Activated T-helper 2 cell treated with anti-CD3 and anti-CD28 coated beads, Interferon-gamma antibody, Interleukin-2, Interleukin-4, amounts not matched to agents 10 μg/mL and 5 μg/mL and 100 μg/mL, durations not matched to agents 14 hours and 24 hours and 36 hours (primary cell): ENCODE measurements at regions not wholly inside any gene's neighbourhood (a gene's known extent, or its start where the extent isn't known, plus 50 kb on each side); places are given as distances from the start of the nearest gene placed in this dataset.
"Not testable (repeated sequence)": the region's sequence is repeated elsewhere in the genome, so short reads cannot be mapped to it uniquely, and the experiment has no call there.

ENCODE experiments used
- DNase-seq: peaks from one replicate; pipeline ENCODE4 v3.0.0; 2021; ENCODE audit warnings: low spot score
- H3K27ac Mint-ChIP-seq: one replicate; pipeline ENCODE4 v1.8.0; 2021; ENCODE audit warnings: mixed read lengths
- H3K27me3 Mint-ChIP-seq: one replicate; pipeline ENCODE4 v1.8.0; 2021; ENCODE audit warnings: low read depth, mixed read lengths
- H3K36me3 Mint-ChIP-seq: one replicate; pipeline ENCODE4 v1.8.0; 2021; ENCODE audit warnings: low read depth, mixed read lengths
- H3K4me1 Mint-ChIP-seq: one replicate; pipeline ENCODE4 v1.8.0; 2021; ENCODE audit warnings: low read depth, mixed read lengths
- H3K4me3 Mint-ChIP-seq: one replicate; pipeline ENCODE4 v1.8.0; 2021; ENCODE audit warnings: low read depth, mild to moderate bottlenecking, moderate library complexity, mixed read lengths
- H3K9me3 Mint-ChIP-seq: one replicate; pipeline ENCODE4 v1.8.0; 2021; ENCODE audit warnings: mixed read lengths
- intact Hi-C: fragments of 100-400 bp; cut with micrococcal nuclease; formaldehyde crosslinking; loops from one replicate; pipeline ENCODE4 v1.15.1; 2023

DNA sequence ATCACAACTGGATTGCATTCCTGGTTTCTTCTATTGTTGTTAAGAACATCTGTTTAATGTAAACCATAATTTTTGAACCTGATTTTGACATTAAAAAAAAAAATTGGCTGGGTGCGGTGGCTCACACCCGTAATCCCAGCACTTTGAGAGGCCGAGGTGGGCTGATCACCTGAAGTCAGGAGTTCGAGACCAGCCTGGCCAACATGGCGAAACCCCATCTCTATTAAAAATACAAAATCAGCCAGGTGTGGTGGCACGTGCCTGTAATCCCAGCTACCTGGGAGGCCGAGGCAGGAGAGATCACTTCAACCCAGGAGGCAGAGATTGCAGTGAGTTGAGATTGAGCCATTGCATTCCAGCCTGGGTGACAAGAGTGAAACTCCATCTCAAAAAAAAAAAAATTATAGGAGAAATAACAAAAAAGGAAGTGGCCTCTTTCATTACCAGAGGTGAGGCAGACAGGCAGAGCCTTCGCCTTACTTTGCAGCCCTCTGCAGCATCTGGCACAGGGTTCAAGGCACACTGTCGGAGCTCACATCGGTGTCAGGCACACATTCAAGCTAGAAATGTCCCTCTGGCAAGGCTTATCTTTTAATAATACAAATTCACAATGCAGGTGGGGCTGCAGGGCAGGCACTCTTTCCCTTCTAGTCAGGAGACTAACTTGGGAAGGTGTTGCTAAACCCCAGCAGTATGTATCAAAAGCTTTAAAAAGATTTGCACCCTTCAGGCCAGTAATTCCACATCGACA, 108.5 kb downstream of the TUBA3C start:
- H3K27ac Mint-ChIP-seq, H3K27me3 Mint-ChIP-seq, H3K36me3 Mint-ChIP-seq, H3K4me1 Mint-ChIP-seq, DNase-seq, H3K4me3 Mint-ChIP-seq, intact Hi-C loops: not testable (repeated sequence)
- peaks cover 12% of the 10 kb centered on the region for H3K9me3 Mint-ChIP-seq

DNA sequence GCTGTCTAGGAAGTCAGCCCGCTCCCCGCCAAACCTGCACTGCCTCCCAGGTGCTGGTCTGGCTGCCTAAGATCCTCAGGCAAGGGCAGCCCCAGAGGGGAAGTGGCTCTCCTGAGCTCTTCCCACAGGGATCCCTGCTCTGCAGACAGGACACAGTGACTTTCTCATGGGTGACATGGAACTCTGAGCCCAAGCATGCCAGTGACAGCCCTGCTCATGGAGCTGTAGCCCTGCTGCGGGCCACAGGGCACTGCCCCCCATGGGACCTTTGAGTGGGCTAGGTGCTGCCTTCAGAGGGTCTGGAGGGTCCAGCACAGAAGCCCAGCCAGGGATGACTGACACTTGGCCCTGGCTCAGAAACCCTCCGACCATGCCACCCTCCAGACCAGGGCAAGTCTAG, 109.1 kb downstream of the TUBA3C start:
- DNase-seq, result no peak
- Mint-ChIP-seq H3K27me3 (no peaks in the 10 kb centered on the region), H3K36me3 (no peaks in the 10 kb centered on the region), H3K4me3 (no peak overlapping the region), H3K4me1 (no peaks in the 10 kb centered on the region), H3K27ac (no peak overlapping the region), H3K9me3 (peaks cover 11% of the 10 kb centered on the region)
- intact Hi-C loops, result no loop called here

DNA sequence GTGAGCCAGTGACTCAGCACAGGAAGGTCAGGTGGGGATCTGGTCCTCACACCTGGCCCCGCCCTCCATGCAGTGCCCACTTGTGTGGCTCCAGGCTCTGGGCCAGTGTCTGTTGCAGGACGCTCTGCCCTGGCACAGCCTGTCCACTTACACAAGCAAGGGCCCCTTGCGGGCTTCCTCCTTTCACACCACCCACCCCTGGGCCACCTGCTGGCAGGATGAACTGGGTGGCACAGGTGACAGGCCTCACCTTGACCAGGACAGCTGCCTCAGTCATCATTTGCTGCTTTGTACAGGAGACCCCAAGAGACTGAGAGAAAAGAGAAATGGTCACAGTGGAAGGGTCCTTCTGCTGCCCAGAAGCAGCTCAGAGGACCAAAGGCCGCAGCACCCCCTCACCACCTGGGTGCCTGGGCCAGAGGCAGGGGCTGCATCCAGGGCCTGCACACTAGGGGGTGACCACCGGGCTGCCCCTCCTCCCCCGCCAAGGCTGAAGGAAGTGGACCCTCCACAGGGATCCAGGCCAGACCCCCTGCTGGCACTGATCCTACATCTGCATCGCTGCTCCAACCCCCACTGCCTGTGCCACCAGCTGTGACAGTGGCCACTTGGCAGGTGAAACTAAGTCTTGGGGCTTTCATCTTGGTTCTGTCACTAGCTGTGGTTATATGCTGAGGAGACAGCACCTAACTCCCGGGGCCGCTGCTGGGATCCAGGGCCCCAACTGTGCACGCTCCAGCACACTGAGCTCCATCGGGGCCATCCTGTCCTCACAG, 110.3 kb downstream of the TUBA3C start:
- Mint-ChIP-seq H3K9me3 (peaks cover 6% of the 10 kb centered on the region), H3K36me3 (no peaks in the 10 kb centered on the region), H3K27me3 (no peaks in the 10 kb centered on the region), H3K27ac (no peak overlapping the region), H3K4me3 (no peak overlapping the region), H3K4me1 (no peaks in the 10 kb centered on the region)
- no peak for DNase-seq
- intact Hi-C loops, result no loop called here

- Mint-ChIP-seq H3K9me3 (peaks cover 9% of the 10 kb centered on the region), H3K4me3 (no peak overlapping the region), H3K4me1 (no peaks in the 10 kb centered on the region), H3K27ac (no peak overlapping the region), H3K36me3 (no peaks in the 10 kb centered on the region), H3K27me3 (no peaks in the 10 kb centered on the region)
- DNase-seq, result no peak
- intact Hi-C loops, result no loop called here
These were observed 111.3 kb downstream of the TUBA3C start for GRCh38 chr13:19070398-19070735.

DNA sequence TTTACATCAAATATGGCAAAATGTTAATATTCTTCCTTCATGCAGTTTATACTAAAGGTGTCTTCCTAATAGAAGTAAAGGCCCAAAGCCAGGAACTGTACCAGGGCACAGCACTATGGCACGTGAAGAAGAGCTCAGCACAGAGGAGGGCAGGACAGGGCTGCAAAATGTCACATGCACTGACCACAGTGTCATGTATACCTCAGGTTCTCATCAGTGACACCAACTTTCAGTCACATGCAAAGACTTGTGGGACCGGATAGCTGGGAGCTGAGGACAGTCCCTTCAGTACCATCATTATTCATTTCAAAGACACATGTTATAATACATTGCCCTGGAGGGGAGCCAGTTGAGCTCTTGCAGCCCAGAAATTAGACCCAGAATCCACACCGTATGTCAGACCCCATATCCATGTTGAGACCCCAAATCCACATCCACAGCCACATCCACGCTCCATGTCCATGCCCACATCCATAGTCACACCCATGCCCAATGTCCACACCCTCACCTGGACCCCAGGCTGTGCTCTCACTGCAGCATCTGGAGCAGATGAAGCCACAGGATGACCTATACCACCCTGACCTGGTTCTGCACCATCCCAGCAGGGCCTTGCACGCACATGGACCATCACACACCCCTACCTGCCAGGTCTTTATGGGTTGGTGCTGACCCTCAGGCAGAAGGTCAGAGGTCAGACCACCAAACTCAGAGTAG, 111.8 kb downstream of the TUBA3C start:
- intact Hi-C loops, result no loop called here
- H3K4me3 Mint-ChIP-seq, result no peak overlapping the region
- no peaks in the 10 kb centered on the region for H3K27me3 Mint-ChIP-seq
- H3K4me1 Mint-ChIP-seq, result no peaks in the 10 kb centered on the region
- DNase-seq, result no peak
- no peak overlapping the region for H3K27ac Mint-ChIP-seq
- no peaks in the 10 kb centered on the region for H3K36me3 Mint-ChIP-seq
- peaks cover 8% of the 10 kb centered on the region for H3K9me3 Mint-ChIP-seq

DNA sequence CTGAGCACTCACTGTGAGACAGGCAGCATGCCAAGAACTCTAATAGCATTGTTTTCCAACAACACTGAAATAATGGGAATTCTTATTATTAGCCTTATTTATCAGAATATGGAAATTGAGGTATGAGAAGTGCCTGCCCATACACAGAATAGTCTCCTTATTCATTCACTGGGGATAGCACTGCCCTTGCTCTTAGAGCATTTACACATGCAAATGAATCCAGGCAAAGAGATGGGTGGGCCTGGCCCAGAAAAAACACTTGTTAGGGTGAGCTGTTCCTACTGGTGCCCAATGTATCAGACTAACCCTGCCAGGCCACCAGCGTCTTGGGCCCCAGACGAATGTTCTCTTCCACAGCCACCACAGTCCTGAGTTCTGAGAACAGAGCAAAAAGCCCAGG, 112.9 kb downstream of the TUBA3C start:
- H3K36me3 Mint-ChIP-seq, result no peaks in the 10 kb centered on the region
- H3K4me3 Mint-ChIP-seq, result no peak overlapping the region
- DNase-seq, result no peak
- no peaks in the 10 kb centered on the region for H3K27me3 Mint-ChIP-seq
- intact Hi-C loops, result no loop called here
- H3K27ac Mint-ChIP-seq, result no peak overlapping the region
- peaks cover 14% of the 10 kb centered on the region for H3K9me3 Mint-ChIP-seq
- H3K4me1 Mint-ChIP-seq, result no peaks in the 10 kb centered on the region

DNA sequence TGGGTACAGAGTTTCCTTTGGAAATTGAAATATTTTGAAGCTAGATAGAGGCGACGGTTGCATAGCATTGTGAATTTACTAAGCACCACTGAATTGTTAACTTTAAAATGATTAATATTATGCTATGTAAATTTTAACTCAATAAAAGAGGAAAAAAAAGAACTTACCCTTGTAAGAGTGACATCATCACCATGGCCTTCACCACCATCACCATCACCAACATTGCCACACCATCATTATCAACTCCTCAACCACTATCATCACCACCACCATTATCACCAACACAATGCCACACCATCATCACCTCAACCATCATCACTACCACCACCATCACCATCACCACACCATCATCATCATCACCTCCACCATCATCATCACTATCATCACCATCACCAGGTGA, 113.9 kb downstream of the TUBA3C start:
- no peak overlapping the region for H3K27ac Mint-ChIP-seq
- H3K4me1 Mint-ChIP-seq, result no peaks in the 10 kb centered on the region
- H3K9me3 Mint-ChIP-seq, result peaks cover 14% of the 10 kb centered on the region
- no peaks in the 10 kb centered on the region for H3K27me3 Mint-ChIP-seq
- no peaks in the 10 kb centered on the region for H3K36me3 Mint-ChIP-seq
- DNase-seq, result no peak
- H3K4me3 Mint-ChIP-seq, result no peak overlapping the region
- intact Hi-C loops, result no loop called here

DNA sequence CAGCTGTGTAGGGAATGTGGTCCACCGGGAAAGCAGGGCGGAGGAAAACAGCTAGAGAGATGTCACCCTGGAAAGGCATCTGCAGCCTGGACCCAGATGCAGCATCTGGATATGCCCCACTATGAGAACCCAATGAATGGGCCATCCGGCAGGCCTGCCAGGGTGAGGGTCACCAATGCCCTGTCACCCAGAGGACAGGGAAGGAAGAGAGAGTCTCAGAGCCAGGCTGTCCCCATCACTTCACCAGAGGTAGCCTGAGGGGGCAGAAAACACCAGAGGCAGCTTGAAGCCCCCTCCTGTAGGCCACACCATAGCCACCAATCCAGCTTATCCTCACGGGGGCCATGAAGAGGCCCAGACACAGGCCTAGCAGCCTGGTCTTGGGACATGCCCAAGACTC, 118.8 kb downstream of the TUBA3C start:
- intact Hi-C loops, result no loop called here
- H3K27me3 Mint-ChIP-seq, result no peaks in the 10 kb centered on the region
- DNase-seq, result no peak

GRCh38 chr13:19062019-19062646, 119.5 kb downstream of the TUBA3C start:
- no peak overlapping the region for H3K27ac Mint-ChIP-seq
- H3K4me1 Mint-ChIP-seq, result no peaks in the 10 kb centered on the region
- no peak for DNase-seq
- no peak overlapping the region for H3K4me3 Mint-ChIP-seq
- H3K36me3 Mint-ChIP-seq, result no peaks in the 10 kb centered on the region
- H3K27me3 Mint-ChIP-seq, result no peaks in the 10 kb centered on the region
- intact Hi-C loops, result no loop called here
- H3K9me3 Mint-ChIP-seq, result peaks cover 29% of the 10 kb centered on the region

More for the DNA sequence above, 118.8 kb downstream of the TUBA3C start:
- H3K27ac Mint-ChIP-seq, result no peak overlapping the region
- H3K9me3 Mint-ChIP-seq, result peaks cover 29% of the 10 kb centered on the region
- no peaks in the 10 kb centered on the region for H3K4me1 Mint-ChIP-seq
- H3K36me3 Mint-ChIP-seq, result no peaks in the 10 kb centered on the region
- H3K4me3 Mint-ChIP-seq, result no peak overlapping the region

- intact Hi-C loops, result no loop called here
- H3K4me3 Mint-ChIP-seq, result no peak overlapping the region
- H3K27ac Mint-ChIP-seq, result no peak overlapping the region
- DNase-seq, result no peak
- no peaks in the 10 kb centered on the region for H3K27me3 Mint-ChIP-seq
- H3K4me1 Mint-ChIP-seq, result no peaks in the 10 kb centered on the region
- H3K9me3 Mint-ChIP-seq, result peaks cover 29% of the 10 kb centered on the region
- H3K36me3 Mint-ChIP-seq, result no peaks in the 10 kb centered on the region
These were observed 120.3 kb downstream of the TUBA3C start for GRCh38 chr13:19061278-19061677.

DNA sequence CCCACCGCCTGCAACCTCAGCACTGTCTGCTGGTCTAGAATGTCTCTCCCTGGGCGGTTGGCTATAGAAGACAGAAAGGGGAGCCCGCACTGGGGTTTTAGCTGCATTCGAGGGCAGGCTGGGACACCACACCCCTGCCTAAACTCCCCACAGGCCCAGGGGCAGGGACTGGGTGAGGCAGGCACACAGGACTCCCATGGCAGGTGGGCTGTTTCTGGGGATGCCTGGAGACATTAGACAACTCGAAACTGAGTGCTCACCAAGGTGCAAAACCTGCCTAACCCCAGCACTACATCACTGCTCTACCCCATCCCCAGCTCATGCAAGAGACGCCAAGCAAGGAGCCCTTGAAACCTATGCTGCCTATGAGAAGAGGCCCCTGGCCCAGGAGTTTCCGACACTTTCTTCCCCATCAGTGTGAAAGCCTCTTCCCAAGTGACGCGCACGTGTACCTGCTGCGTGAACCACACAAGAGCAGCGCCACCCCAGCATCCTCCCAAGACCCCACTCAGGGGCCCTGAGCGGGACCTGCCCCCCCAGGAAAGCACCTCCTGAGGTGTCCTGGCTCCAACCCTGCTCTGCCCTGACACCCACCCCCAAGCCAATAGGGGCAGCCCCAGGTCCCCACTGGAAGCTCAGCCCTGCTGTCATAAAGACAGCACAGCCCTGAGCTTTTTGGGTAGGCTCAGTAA, 121.2 kb downstream of the TUBA3C start:
- H3K27ac Mint-ChIP-seq, result no peak overlapping the region
- no peaks in the 10 kb centered on the region for H3K4me1 Mint-ChIP-seq

GRCh38 chr13:19059016-19059780, 122.4 kb downstream of the TUBA3C start:
- Mint-ChIP-seq H3K36me3 (no peaks in the 10 kb centered on the region), H3K9me3 (peaks cover 20% of the 10 kb centered on the region), H3K27ac (no peak overlapping the region), H3K4me1 (no peaks in the 10 kb centered on the region), H3K4me3 (no peak overlapping the region), H3K27me3 (no peaks in the 10 kb centered on the region)
- DNase-seq, result no peak
- intact Hi-C loops, result no loop called here

More for the DNA sequence above, 121.2 kb downstream of the TUBA3C start:
- H3K36me3 Mint-ChIP-seq, result no peaks in the 10 kb centered on the region
- DNase-seq, result no peak
- intact Hi-C loops, result no loop called here
- peaks cover 26% of the 10 kb centered on the region for H3K9me3 Mint-ChIP-seq
- no peaks in the 10 kb centered on the region for H3K27me3 Mint-ChIP-seq
- no peak overlapping the region for H3K4me3 Mint-ChIP-seq
